SK-MEL-5 (cell line): ENCODE measurements at regions not wholly inside any gene's neighbourhood (a gene's known extent, or its start where the extent isn't known, plus 50 kb on each side); places are given as distances from the start of the nearest gene placed in this dataset.
A peak's percentile ranks its signal among the peaks of the same experiment; 100 is the strongest.
"Not testable (repeated sequence)": the region's sequence is repeated elsewhere in the genome, so short reads cannot be mapped to it uniquely, and the experiment has no call there.

ENCODE experiments used
- DNase-seq: peaks from one replicate; pipeline ENCODE4 v3.0.0-alpha.2; 2016; ENCODE audit warnings: low read depth, low spot score
- in situ Hi-C: cut with HindIII; loops from 2 replicates; pipeline ENCODE4 v1.10.0; 2016; ENCODE audit warnings: low sequenced_read_pairs, high pct_unique_total_duplicates, low pct_unique_long_range_greater_than_20kb

- in situ Hi-C loops, result no loop called here
- no peak for DNase-seq
These were observed 375.5 kb upstream of the RGS6 start for GRCh38 chr14:71556730-71557129.

DNA sequence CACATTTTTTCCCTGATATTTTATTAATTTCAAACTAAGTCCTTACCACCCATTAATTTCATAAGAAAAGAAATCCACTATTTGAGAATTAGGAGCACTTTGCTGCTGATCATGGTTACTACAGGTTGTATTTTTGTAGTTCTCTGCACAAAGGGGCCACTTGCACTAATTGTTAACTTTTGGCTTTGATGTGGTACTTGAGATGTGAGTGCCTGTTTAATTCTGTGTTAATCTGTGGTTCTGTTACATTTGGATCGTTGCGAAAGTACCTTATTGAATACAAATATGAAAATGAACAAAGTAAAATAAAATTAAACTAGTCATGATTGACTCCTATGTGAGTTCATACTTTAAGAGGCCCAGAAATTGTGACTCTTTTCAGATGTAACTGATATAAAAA is 374.9 kb upstream of the RGS6 start:
- in situ Hi-C loops, result no loop called here
- no peak for DNase-seq

DNA sequence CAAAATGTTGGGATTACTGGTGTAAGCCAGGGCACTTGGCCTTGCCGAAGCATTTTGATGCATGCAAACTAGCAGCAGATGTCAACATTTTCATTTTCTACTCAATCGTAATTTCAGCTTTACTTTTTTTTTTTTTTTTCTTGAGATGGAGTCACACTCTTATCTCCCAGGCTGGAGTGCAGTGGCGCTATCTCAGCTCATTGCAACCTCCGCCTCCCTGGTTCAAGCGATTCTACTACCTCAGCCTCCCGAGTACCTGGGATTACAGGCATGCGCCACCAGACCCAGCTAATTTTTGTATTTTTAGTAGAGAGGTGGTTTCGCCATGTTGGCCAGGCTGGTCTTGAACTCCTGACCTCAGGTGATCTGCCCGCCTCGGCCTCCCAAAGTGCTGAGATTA is 373.3 kb upstream of the RGS6 start:
- in situ Hi-C loops, DNase-seq: not testable (repeated sequence)

- no peak for DNase-seq
- in situ Hi-C loops, result no loop called here
These were observed 371.5 kb upstream of the RGS6 start for GRCh38 chr14:71560751-71561150.

- in situ Hi-C loops, result no loop called here
- DNase-seq, result no peak
These were observed 368.6 kb upstream of the RGS6 start for GRCh38 chr14:71563492-71564153.

DNA sequence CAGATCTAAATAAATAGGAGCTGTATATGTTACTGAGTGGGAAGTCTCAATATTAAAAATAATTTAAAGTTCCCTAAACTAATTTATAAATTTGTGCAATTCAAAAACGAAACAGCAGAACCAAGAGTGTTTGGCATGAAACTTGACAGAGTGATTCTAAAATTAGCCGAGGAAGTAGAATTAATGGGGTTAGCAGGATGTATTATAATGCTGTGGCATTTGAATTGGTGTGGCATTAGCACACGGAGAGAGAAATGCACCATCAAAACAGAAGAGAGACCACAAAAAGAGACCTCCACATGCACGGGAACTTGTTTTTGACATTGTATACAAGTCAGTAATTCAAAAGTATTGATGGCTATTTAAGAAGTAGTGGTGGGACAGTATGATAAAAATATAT is 366.0 kb upstream of the RGS6 start:
- in situ Hi-C loops, result no loop called here
- DNase-seq, result no peak

GRCh38 chr14:71567499-71568133 is 364.6 kb upstream of the RGS6 start:
- in situ Hi-C loops, DNase-seq: not testable (repeated sequence)

GRCh38 chr14:71574976-71575375 is 357.3 kb upstream of the RGS6 start:
- peak; percentile 85 for DNase-seq
- in situ Hi-C loops, result no loop called here

- in situ Hi-C loops, result no loop called here
- no peak for DNase-seq
These were observed 355.8 kb upstream of the RGS6 start for GRCh38 chr14:71576472-71576871.

DNA sequence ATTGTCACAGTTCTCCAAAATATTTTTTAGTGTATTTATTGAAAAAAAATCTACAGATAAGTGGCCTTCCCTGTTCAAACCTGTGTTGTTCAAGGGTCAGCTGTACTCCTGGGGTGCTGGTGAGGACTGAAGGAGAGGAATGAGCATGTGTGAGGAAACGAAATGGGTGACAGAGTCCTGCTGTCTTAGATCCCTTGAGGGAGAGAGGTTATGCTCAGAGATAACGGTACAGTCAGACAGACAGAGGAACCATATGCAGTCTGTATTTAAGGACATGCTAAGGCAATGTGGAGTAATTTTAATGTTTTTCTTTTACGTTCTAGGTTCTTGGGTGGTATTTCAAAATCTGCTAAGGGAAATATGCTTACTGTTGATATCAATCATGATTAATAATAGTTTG is 352.9 kb upstream of the RGS6 start:
- in situ Hi-C loops, result no loop called here
- no peak for DNase-seq

- in situ Hi-C loops, result no loop called here
- DNase-seq, result no peak
These were observed 349.5 kb upstream of the RGS6 start for GRCh38 chr14:71582705-71583104.

GRCh38 chr14:71583194-71583593 is 349.0 kb upstream of the RGS6 start:
- no peak for DNase-seq
- in situ Hi-C loops, result no loop called here

DNA sequence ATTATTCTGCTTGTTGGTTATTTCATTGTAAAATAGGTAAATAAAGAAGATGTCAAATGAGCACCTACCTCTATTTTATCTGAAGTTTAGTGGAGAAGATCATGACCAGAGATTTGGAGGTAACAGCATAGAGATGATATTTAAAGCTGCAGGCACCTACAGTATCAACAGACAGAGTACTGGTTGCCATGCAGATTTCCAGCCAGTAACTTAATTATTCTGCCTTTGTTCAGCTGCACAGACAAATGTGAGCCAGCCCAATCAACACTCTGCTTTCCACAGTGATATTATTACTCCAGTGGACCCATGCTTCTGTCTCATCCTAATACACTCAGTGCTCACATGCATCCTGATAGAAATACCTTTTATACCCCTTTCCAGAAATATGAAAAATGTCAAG is 348.5 kb upstream of the RGS6 start:
- no peak for DNase-seq
- in situ Hi-C loops, result no loop called here

DNA sequence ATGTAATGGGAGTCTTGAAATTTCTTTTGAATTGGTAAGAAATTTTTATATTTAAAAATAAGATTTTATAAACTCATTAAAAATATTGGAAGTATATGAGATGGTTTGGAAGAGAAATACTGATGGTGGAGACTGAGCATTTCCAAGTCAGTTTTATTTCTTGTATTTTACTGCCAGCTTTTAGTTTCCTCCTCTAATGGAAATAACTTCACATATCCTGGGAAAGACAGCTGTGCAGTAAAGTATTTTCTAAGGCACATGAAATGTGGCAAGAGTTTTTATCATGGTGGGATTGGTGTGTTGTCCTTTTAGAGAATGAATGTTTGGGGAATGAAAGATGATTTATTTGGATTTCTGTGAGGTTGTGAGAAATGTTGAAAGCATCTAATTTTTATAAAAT is 346.9 kb upstream of the RGS6 start:
- DNase-seq, result no peak
- in situ Hi-C loops, result no loop called here

GRCh38 chr14:71586131-71586897 is 345.9 kb upstream of the RGS6 start:
- in situ Hi-C loops, result no loop called here

DNA sequence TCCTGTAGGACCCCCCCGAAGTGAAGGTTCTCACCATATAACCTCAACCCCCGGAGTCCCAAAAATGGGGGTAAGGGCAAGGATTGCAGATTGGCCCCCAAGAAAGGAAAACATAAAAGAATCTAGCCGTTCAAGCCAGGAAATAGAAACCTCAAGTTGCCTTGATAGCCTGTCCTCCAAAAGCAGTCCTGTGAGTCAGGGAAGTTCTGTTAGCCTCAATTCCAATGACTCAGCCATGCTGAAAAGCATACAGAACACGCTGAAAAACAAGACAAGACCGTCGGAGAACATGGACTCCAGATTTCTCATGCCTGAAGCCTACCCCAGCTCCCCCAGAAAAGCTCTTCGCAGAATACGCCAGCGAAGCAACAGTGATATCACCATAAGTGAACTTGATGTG is 344.2 kb upstream of the RGS6 start:
- in situ Hi-C loops, result no loop called here

More at GRCh38 chr14:71586131-71586897, 345.9 kb upstream of the RGS6 start:
- no peak for DNase-seq

GRCh38 chr14:71588576-71589215 is 343.5 kb upstream of the RGS6 start:
- in situ Hi-C loops, result no loop called here
- no peak for DNase-seq

More for the DNA sequence above, 344.2 kb upstream of the RGS6 start:
- DNase-seq, result no peak

GRCh38 chr14:71589609-71590008 is 342.6 kb upstream of the RGS6 start:
- in situ Hi-C loops, result no loop called here
- DNase-seq, result no peak
